Lung (tissue), 11 donors: ENCODE measurements at regions not wholly inside any gene's neighbourhood (a gene's known extent, or its start where the extent isn't known, plus 50 kb on each side); places are given as distances from the start of the nearest gene placed in this dataset.

Source experiments
- ATAC-seq: fragments of 200-7000 bp; cut with Tn5 transposase; one replicate; pipeline ENCODE4 v1.9.1; 2020; ENCODE audit warnings: moderate number of reproducible peaks; ENCODE audit not compliant: insufficient read depth, low FRiP score
- DNase-seq, 3 donors: peaks; one replicate each; pipeline ENCODE4 v3.0.0-alpha.2; 2013 to 2017
- H3K27ac ChIP-seq, 2 donors: one replicate each; pipeline ENCODE4 v1.5.1; 2013; ENCODE audit warnings: mild to moderate bottlenecking in 2 of 2, moderate library complexity in 2 of 2, control low read depth in 1 of 2, inconsistent platforms in 1 of 2, low read depth in 1 of 2, low read length in 1 of 2
- H3K27me3 ChIP-seq, 3 donors: one replicate each; pipeline ENCODE4 v1.5.1; 2013; ENCODE audit warnings: low read length in 2 of 3; ENCODE audit not compliant: control insufficient read depth in 3 of 3, insufficient read depth in 3 of 3
- H3K36me3 ChIP-seq, 4 donors: one replicate each; pipeline ENCODE4 v1.5.1; 2013; ENCODE audit warnings: low read length in 4 of 4, mild to moderate bottlenecking in 1 of 4, moderate library complexity in 1 of 4; ENCODE audit not compliant: control insufficient read depth in 4 of 4, insufficient read depth in 4 of 4
- H3K4me1 ChIP-seq, 5 donors: one replicate each; pipeline ENCODE4 v1.5.1; 2013; ENCODE audit warnings: low read length in 5 of 5, mild to moderate bottlenecking in 2 of 5, moderate library complexity in 1 of 5; ENCODE audit not compliant: control insufficient read depth in 5 of 5, insufficient read depth in 5 of 5
- H3K4me3 ChIP-seq: one replicate; pipeline ENCODE4 v1.5.1; 2013; ENCODE audit warnings: mild to moderate bottlenecking, control low read depth, moderate library complexity
- H3K9ac ChIP-seq, 2 donors: one replicate each; pipeline ENCODE4 v1.5.1; 2013; ENCODE audit warnings: low read length in 2 of 2, control low read depth in 1 of 2; ENCODE audit not compliant: insufficient read depth in 1 of 2
- H3K9me3 ChIP-seq, 4 donors: one replicate each; pipeline ENCODE4 v1.5.1; 2013; ENCODE audit warnings: low read length in 3 of 4, mild to moderate bottlenecking in 1 of 4, moderate library complexity in 1 of 4; ENCODE audit not compliant: control insufficient read depth in 4 of 4, insufficient read depth in 3 of 4
- WGBS, 2 donors: extraction: QIAGEN DNeasy Blood & Tissue Kit; methylation state at CpG; one replicate each; pipeline ENCODE4 v1.1.7; 2013; 5-methylcytosine and 5-hydroxymethylcytosine counted together
- TF ChIP-seq, protein P1 (sequence below): IDR thresholded peaks from 2 replicates; pipeline ENCODE4 v1.5.1; 2012; ENCODE audit warnings: mild to moderate bottlenecking; ENCODE audit errors: control extremely low read depth, extremely low read depth
- donor health status: control.
- donor health status: control.
- donor health status: Bipolar disorder and iron deficiency.
- donor health status: healthy.
- donor health status: DM: yes; HTN: yes; CAD: no.

DNA sequence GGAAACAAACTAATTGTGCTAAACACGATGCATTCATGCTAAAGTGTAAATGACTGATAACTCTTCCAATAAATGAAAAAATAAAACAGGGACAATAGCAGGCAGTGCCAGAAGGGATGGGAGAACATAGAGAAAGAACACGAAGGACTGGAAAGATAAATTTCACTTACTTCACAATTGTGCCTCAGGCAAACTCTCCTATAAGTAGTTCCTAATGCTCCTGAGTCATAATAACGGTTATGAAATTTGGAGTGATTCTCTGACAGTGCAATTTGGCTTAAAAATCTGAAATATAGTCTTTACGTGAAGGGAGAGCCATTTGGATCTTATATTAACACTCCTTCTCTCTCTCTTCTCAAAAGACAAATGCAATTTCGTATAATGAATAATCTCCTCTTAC, 2218.5 kb downstream of the MAT2B start:
- Histone ChIP-seq H3K36me3 (no peaks in the 10 kb centered on the region), H3K9ac (no peak overlapping the region), H3K27me3 (no peaks in the 10 kb centered on the region), H3K9me3 (no peaks in the 10 kb centered on the region), H3K4me1 (no peaks in the 10 kb centered on the region), H3K27ac (no peak overlapping the region), H3K4me3 (no peak overlapping the region)
- TF ChIP-seq, protein P1, sequence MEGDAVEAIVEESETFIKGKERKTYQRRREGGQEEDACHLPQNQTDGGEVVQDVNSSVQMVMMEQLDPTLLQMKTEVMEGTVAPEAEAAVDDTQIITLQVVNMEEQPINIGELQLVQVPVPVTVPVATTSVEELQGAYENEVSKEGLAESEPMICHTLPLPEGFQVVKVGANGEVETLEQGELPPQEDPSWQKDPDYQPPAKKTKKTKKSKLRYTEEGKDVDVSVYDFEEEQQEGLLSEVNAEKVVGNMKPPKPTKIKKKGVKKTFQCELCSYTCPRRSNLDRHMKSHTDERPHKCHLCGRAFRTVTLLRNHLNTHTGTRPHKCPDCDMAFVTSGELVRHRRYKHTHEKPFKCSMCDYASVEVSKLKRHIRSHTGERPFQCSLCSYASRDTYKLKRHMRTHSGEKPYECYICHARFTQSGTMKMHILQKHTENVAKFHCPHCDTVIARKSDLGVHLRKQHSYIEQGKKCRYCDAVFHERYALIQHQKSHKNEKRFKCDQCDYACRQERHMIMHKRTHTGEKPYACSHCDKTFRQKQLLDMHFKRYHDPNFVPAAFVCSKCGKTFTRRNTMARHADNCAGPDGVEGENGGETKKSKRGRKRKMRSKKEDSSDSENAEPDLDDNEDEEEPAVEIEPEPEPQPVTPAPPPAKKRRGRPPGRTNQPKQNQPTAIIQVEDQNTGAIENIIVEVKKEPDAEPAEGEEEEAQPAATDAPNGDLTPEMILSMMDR = no peak
- WGBS, 2 donors = 87 to 89% methylated on average over 5 of the region's 5 CpGs
- DNase-seq = no peak
- no peak for ATAC-seq

DNA sequence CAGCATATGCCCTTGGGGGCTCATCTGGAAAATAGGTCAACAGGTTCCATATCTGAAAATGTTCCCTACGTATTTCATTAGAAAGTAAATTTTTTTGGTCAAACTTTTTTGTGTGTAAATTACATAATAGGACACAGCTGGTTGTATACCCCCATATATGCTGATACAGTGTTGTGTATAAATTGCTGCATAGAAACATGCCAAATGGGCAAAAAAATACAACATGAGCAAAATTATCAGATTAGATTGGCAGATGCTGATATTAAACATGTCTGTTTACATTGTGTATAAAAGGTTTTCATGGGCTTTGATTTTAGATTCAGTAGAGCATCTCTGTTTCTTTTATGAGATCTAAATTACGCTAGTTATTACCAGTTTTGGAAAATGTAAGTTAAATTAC, 2223.0 kb downstream of the MAT2B start:
- H3K9me3 ChIP-seq = no peaks in the 10 kb centered on the region
- H3K4me3 ChIP-seq = no peak overlapping the region
- DNase-seq = no peak
- no peaks in the 10 kb centered on the region for H3K36me3 ChIP-seq
- H3K27me3 ChIP-seq = no peaks in the 10 kb centered on the region
- H3K4me1 ChIP-seq = no peaks in the 10 kb centered on the region
- no peak overlapping the region for H3K9ac ChIP-seq
- WGBS, 2 donors = 84 to 89% methylated on average over 2 of the region's 2 CpGs
- no peak overlapping the region for H3K27ac ChIP-seq
- no peak for ATAC-seq
- TF ChIP-seq, protein P1 = no peak

DNA sequence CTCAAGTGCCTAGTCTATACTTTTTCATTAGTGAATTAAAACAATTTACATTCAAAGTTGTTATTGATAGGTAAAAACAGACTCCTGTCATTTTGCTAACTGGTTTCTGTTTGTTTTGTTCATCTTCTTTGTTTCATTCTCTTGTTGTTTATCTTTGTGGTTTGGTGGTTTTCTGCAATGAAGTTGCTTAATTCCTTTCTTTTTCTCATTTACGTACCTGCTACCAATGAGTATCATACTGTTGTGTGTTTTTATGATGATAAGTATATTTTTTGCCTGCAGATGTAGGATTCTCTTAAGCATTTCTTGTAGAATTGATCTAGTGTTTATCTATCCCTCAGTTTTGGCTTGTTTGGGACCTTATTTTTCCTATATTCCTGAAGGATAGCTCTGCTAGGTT, 2230.0 kb downstream of the MAT2B start:
- H3K4me1 ChIP-seq = no peaks in the 10 kb centered on the region
- ATAC-seq (no peak), DNase-seq (no peak)
- H3K4me3 ChIP-seq = no peak overlapping the region
- TF ChIP-seq, protein P1 = no peak
- H3K9me3 ChIP-seq = peaks cover 0 to 7% (median 1%) of the 10 kb centered on the region in 4 donors
- WGBS, 2 donors = 60 to 92% methylated on average over 1 of the region's 1 CpG
- no peaks in the 10 kb centered on the region for H3K36me3 ChIP-seq
- no peak overlapping the region for H3K9ac ChIP-seq
- no peaks in the 10 kb centered on the region for H3K27me3 ChIP-seq
- H3K27ac ChIP-seq = no peak overlapping the region

DNA sequence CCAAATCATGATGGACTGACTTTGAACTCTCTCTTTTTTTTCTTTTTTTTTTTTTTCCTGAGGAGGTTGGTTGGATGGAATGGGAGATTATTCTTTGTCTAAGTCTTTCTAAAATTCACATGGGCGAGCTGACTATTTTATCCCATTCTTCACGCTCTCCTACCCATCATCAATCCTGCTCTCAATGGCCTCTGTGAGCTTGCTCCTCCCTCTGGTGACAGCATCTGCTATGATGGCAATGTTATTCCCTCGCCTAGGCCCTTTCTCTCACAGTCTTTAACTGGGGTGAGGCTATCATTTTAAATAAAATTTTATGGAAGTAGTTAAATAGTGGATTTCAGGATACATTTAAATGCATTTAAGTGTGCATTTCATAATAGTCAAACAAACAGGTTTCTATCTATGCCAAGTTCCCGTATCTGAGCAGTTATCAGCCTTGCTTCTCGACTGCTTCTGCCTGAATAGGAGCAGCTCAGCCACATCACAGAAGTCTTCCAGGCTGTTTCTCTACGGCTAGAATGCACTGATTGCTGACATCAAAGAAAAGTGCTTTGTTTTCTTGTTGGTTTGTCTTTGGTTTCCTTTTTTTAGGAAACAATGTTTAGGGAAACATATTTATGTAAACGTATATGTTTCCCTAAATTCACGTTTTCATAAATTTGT, 2233.8 kb downstream of the MAT2B start:
- Histone ChIP-seq H3K36me3 (no peaks in the 10 kb centered on the region), H3K27me3 (no peaks in the 10 kb centered on the region), H3K9ac (no peak overlapping the region), H3K9me3 (peaks cover 0 to 7% (median 1%) of the 10 kb centered on the region in 4 donors), H3K4me3 (no peak overlapping the region), H3K4me1 (no peaks in the 10 kb centered on the region), H3K27ac (no peak overlapping the region)
- no peak for DNase-seq
- no peak for ATAC-seq
- WGBS, 2 donors = 75 to 83% methylated on average over 8 of the region's 8 CpGs
- TF ChIP-seq, protein P1 = no peak
